NCI-H2107 (cell line): ENCODE measurements at regions not wholly inside any gene's neighbourhood (a gene's known extent, or its start where the extent isn't known, plus 50 kb on each side); places are given as distances from the start of the nearest gene placed in this dataset.
"Not testable (repeated sequence)": the region's sequence is repeated elsewhere in the genome, so short reads cannot be mapped to it uniquely, and the experiment has no call there.

Source experiments
- DNase-seq: peaks from one replicate; lab custom pipeline; 2025; lab: John Stamatoyannopoulos, UW

DNA sequence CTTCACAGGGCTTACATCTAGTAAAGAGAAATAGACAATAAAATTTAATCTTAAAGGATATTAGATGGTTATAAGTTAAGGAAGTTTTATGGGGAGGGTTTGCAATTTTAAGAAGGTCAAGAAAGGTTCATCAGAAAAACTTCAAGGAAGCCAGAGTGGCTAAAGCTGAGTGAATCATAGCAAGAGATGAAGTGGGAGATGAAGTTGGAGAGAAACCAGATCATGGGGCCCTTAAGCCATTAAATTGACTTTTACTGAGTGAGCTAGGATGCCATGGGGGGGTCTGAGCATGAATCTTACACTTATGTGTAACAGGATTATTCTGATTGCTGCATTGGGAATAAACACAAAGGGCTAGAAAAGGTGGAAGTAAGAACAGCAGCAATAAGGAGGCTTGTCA is 189.2 kb downstream of the LRIG3 start:
- no peak for DNase-seq

DNA sequence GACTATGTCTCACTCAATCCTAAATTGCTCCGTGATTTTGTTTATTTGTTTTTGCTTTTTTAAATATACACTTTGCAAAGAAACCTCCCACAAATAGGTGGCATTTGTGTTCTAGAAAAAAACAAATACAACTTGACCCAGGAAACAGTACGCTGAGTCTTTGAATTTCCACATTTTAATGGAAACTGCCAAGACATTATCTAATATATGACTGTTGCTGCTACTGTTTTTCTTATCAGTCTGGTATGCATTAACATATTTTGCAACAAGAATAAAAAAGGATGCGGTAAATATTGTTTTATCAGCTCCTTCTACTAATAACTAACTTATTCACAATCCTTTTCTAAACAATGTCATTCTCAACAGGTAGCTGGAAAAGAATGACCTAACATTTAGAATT is 187.4 kb downstream of the LRIG3 start:
- no peak for DNase-seq

DNA sequence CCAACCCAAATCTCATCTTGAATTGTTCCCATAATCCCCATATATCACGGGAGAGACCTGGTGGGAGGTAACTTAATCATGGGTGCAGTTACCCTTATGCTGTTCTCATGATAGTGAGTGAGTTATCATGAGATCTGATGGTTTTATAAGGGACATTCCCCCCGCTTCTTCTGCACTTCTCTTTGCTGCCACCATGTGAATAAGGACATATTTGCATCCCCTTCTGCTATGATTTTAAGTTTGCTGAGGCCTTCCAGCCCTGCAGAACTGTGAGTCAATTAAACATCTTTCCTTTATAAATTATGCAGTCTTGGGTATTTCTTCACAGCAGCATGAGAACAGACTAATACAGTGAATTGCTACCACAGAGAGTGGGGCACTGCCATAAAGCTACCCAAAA is 179.1 kb downstream of the LRIG3 start:
- DNase-seq, result no peak

DNA sequence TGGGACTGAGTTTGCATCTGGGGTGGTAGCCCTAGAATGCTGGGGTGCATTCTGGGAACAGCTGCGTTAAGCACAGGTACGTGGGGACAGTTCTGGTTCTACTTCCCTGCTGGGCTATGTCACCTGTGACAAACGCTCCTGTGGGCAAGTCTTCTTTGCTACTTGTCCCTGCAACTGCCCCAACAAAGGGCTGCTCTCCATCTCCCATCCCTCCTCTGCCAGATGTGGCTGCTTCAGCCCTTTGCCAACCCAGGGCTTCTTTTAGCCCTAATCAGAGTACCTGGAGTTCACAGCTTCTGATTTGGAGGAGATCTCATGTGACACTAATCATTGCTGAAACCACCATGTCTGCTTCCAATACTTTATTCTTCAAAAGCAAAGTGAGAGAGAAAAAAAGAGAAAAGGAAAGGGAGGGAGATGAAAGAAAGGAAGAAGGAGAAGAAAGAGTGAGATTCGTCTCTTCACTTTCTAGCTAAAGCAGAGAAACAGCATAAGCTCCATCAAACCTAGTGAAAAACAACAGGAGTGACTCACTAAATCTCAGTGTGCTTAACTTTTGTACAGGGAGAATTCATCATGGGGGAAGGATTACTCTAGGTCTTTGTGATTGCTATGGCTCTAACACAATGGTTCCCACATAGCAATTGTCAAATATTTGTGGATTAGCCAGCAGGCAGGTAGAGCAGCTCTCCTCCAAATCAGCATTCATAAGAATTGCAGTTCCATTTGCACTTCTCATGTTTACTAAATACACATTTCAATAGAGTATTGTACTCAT is 174.8 kb downstream of the LRIG3 start:
- no peak for DNase-seq

DNA sequence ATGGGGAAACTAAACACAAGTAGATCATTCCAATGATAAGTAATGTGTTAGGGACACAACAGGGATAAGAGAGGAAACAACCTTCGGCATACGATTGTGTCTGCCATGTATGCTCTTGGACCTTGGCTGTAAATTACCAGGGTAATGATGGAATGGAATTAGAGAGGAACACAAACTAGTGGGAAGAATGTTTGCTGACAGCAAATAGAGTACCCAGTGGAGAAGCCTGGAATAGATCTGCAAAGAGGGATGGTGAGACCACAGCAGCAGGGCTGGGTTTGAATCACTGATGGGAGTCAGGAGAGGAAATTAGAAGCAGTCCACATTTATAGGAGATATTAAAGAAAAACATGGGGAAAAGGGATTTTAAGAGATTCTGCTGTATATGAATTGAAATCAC is 172.8 kb downstream of the LRIG3 start:
- DNase-seq, result no peak

DNA sequence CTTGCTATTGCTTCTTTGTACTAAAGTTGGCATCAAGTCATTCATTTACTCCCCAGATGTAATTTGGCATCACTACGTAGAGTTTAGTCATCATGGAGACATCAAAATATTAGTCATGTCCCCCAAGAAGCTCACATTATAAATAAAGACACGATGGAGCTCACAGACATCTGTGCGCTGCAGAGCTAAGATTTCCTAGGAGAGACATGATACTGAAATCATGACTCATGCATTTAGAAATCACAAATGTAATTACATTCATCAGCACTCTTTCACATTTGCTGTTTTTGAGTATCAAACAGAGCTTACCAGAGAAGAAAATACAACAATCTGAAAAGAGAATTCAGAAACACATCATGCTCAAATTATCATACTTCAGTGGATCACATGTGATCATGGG is 169.8 kb downstream of the LRIG3 start:
- no peak for DNase-seq

DNA sequence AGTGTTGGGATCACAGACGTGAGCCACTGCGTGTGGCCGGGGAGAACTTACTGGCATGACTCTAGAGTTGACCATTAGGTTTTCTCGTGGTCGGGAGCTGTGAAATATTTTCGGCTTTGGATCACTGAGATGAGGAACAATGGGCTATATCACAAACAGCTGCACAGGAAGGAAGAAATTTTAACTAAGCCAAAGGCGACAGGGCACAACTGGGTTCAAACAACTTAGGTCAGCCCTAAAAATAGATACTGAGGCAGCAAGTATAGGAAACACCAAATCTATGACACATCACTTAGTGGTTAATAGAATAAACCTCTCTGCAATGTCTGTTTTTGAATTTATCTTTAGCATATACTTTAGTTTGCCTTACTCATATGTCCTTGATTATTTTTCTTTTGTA is 162.9 kb downstream of the LRIG3 start:
- DNase-seq, result no peak

DNA sequence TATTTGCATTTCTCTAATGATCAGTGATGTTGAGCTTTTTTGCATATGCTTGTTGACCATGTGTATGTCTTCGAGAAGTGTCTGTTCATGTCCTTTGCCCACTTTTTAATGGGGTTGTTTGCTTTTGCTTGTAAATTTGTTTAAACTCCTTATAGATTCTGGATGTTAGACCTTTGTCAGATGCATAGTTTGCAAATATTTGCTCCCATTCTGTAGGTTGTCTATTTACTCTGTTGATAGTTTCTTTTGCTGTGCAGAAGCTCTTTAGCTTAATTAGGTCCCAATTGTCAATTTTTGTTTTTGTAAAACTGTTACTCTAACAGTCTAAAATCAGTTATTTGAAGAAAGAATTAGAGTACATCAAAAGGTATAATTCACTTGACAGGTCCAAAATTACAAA is 160.6 kb downstream of the LRIG3 start:
- not testable (repeated sequence) for DNase-seq

DNA sequence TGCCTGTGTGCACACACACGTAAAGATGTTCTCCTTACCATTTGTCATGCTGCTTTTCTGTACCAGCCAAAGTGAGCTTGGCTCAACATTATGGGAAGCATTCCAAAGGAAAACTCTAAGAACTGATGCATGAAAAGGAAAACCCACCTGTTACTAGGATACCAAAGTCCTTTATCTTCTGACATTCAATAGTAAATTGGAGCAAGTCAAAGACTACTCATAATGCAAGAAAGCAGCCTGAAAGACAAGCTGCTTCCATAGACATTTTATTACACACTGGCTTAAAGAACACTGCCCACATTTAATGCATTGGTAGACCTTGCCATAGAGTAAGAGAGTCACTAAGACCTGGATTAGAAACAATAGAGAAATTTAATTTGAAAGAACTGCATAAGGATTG is 159.0 kb downstream of the LRIG3 start:
- no peak for DNase-seq

DNA sequence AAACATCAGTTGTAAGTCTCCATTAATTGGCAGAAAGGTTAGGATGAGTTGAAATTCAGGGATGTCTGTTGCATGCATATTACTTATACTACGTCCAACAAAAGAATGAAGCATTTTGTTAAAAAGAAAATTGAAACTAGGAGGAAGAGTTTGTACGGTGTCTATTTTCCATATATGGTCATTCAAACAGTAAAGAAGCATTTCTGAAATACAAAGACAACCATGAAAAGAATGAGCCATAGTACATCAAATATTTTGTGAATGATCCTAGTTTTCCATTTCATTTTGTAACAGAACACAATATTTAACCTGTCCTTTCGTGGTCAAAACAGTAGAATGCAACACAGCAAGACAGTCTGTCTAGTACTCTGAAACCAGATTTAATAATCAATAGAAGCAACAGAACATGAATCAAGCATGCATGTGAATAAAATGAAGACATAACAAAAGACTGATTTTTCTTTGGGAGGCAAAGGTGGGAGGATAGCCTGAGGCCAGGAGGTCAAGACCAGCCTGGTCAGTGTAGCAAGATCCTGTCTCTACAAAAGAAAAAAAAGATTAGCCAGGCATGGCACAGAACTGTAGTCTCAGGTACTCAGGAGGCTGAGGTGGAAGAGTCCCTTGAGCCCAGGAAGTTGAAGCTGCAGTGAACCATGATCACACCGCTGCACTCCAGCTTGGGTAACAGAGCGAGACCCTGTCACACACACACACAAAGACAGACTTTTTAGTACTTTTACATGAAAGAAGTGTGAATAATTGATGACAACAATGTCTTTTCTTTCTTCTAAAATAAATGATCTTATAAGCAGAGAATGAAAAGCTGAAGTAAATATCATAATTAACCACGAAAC is 156.0 kb downstream of the LRIG3 start:
- no peak for DNase-seq

DNA sequence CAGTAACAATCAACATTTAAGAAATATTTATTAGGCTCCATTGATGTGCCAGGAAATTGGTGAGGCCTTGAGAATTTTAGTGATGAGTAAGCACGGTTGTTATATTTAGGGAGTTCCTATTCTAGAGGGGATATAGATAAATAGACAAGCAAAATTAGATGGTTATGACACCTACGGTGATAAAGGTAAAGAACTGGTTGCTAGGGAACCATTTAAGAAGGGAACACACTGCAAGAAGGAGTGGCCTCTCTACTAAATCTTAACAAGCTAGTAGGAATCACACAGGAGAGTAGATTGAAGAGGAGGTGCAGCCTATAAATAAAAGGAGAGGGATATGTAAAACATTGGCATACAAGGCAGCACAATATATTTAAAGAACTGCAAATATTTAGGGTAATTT is 155.2 kb downstream of the LRIG3 start:
- DNase-seq, result no peak

DNA sequence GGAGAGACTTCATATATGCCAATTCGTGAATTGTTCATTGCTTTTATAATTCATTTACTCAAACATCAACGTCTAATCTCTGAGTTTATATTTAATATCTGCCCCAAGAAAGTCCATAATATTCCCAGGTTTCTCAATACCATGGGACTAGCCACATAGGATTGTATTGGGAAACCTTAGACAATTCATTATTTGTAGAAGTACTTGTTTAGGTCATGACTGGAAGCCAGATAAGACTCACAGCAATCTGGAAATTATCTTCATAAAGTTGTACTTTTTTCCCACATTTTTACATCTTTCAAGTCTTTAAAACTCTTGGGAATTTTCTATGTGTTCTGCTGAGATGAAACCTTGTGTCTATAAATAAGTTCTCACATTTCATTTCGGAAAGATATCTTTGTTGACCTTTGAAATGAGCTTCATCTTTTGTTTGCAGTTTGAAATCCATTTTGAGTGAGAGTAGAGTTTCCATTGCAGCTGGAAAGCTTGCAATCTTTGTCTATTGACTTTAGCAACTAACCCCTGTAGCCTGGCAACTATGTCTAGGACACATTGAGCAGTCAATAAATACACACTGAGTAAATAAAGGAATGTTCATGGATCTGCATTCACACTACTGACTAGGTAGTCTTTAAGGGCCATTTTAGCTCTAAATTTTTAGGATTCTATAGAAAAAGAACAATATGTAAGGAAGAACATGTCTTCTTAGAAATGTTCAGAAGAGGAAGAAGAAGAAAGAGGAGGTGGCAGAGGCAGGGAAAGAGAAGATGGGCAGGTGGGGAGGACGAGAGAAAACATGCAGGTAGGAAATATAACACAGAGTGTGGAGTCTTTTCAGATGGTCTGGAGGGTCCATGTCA is 154.4 kb downstream of the LRIG3 start:
- DNase-seq, result no peak

DNA sequence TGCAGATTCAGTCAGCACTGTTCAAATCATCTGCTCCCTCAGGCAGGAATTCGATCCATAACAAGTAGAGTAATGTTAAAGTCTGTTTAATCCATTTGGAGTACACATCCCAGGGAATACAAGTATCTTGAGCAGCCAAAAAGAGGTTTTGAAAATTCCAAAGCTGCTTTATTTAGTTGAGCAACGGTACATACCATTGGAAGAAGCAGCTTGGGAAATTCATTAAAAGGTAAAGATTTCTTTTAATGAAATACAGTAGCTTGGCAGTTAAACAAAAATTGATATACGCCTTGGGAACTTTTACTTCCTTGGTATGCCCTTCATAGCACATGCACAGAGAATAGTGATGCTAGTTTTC is 153.8 kb downstream of the LRIG3 start:
- DNase-seq, result no peak

DNA sequence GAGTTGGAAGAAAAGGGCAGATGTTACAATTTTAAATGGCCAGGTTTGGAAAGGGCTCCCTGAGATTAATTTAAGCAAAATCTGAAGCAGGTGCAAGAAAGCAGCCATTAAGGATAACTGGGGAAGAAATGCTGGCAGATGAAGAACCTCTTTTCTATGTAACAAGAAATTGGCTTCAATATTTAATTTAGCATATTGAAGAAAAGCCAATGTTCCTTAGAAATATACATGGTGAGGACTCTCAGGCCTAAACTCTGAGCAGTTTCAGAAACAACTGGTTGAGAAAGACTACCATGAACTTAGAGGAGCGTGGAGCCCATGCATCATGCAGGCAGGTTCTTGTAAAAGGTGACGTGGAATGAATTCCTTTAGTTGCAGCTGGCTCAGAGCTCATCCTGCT is 152.8 kb downstream of the LRIG3 start:
- no peak for DNase-seq

DNA sequence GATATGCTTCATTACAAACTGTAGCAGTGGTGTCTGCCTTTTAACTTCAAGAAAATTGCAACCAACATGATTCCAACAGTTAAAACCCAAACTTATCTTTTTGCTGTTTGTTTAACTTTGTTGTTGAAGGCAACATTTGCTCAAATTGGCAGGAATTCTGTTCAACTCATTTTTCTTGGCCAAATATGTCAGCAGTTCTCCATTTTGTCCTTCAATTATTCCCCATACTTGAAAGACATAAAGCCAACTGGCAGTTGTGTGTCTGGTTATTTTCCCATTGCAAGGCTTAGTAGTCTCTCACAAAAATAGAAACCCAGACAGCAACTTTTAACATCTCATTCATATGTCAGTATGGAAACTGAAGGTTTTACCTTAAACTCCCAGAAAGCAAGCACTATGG is 146.3 kb downstream of the LRIG3 start:
- no peak for DNase-seq

DNA sequence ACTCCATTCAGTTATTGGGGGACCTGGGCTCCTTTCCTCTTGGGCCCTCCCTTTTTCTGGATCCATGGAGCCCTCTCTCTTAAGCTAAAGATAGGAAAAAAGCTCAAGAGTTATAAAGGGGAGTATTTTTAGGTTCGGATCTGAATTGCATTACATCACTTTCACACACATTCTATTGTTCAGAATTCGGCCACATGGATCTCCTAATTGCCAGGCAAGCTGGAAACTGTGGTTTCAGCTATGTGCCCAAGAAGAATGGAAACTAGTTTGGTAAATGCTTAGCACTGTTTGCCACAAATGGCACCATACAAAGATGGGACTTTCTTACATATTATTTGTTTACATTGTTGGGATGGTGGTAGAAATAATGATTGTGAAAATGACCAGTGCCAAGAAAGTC is 145.6 kb downstream of the LRIG3 start:
- DNase-seq, result no peak

DNA sequence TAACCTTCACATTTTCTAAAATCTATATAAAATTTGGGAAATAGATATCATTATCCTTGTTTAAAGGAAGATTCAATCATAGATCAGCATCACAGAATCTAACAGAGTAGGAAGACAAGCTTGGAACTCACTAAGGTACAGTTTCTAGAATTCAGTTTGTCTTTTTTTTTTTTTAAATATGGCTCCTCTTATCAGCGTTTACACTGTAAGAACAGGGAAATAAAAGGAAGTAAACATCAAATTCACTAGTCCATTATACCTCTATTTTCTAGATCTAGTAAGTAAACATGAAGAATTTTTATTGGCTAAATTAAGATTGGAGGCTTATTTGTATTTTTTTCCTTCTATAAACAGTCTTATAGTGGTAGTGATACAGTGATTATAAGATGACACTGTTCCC is 144.9 kb downstream of the LRIG3 start:
- DNase-seq, result no peak

DNA sequence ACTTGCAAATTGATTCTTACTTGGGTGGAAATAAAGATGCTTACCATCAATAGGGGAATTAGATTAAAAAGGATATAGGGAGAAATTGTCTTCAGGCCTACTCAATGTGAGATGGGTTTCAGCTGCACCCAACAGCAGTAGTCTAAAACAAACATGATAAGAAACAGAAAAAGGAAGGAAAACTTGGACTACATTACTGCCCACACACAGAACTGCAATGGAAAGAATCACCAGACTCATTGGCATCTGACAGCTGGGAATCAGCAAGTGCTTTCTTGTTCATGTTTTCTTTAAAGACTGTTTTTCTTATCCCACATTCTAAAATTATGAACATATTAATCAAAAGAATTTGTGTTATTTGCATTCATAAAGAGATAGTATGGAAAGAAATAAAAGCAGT is 144.2 kb downstream of the LRIG3 start:
- no peak for DNase-seq

DNA sequence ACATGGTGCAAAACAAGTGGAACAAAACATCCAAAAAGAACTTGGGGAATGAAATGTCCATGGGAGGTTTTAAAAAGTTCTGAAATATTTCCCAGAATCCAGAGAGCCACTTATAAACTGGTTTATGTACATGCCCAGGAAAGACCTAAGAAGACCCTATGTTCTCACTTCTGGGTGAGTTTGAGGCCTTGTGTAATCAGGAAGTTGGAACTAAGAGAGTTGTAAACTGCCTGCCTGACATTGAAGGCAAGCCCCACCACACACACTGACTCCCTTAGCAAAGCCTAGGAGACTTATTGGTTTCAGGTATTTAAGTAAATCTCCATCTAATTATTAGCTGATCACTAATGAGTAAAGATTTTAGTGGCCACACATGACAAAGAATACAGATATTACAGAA is 142.5 kb downstream of the LRIG3 start:
- no peak for DNase-seq

DNA sequence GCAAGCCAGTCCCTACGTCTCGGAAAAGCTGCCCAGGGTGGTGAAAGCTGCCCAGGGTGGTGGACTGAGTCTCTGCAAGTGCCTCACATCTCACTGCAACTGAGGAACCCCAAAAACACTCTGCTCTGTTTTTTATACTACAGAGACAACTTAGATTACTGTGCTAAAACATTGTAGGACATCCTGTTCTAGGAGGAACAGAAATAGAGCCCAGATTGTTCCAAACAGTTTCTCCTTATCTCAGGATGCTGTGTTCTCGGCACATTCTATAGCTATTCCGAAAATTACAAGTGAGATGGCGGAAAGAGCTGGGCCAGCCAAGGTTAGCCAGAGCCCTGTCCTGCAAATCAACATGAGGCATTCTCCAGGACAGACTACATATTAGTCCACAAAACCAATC is 138.7 kb downstream of the LRIG3 start:
- no peak for DNase-seq

DNA sequence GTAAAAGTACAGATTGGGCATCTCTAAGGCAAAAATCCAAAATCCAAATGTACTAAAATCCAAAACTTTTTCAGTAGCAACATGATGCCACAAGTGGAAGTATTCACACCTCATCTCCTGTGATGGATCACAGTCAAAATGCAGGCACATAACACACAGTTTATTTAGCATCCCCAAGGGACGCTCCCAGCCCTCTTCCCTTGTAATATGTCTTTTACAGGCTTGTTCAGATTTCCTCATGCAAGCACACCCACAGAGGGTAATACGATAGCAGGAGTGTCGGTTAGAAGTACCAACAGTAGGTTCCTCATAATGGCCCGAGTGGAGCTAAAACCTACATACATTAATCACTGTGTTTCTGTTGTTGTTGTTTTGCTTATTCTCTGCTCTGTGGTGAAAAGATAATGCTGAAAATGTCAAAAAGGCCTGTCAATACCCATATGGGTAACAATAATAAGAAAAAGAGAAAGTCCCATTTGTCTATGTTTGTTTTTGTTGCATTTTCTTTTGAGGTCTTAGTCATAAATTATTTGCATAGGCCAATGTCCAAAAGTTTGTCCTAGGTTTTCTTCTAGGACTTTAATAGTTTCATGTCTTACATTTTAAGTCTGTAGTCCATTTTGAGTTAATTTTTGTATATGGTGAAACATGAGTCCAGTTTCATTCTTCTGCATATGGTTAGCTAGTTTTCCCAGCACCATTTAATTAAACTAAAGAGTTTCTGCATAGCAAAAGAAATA is 133.1 kb downstream of the LRIG3 start:
- DNase-seq, result no peak

DNA sequence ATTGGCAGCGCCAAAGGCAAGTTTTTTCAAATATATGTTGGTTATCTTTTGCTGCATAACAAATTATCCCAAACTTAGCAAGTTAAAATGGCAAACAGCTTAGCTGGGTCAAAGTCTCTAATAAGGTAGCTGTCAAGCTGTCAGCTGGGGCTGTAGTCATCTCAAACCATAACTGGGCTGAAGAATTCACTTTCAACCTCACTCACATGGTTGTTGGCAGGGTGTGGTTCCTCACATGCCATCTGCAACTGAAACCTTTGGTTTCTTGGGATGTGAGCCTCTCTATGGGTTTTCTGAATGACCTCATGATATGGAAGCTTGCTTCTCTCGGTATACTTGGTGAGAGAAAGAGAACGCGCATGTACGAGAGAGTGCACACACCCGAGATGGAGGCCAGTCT is 125.4 kb downstream of the LRIG3 start:
- no peak for DNase-seq
